HL-60 (cell line): ENCODE measurements at regions not wholly inside any gene's neighbourhood (a gene's known extent, or its start where the extent isn't known, plus 50 kb on each side); places are given as distances from the start of the nearest gene placed in this dataset.

Experiments
- DNase-seq, 2 experiments: peaks; one replicate each; pipeline ENCODE4 v3.0.0-alpha.2; 2010 to 2020; ENCODE audit warnings: low read depth in 1 of 2, low spot score in 1 of 2
- H3K27ac ChIP-seq: fragments of 250-450 bp; sonication (Bioruptor Pico); replicated peaks from 2 replicates; pipeline ENCODE4 v1.5.1; 2020; ENCODE audit warnings: mild to moderate bottlenecking, moderate library complexity
- H3K27me3 ChIP-seq: fragments of 250-450 bp; sonication (Bioruptor Pico); 2 replicates; pipeline ENCODE4 v1.5.1; 2021; ENCODE audit warnings: mild to moderate bottlenecking, moderate library complexity; ENCODE audit not compliant: insufficient read depth, poor library complexity, severe bottlenecking
- H3K4me3 ChIP-seq: replicated peaks from 2 replicates; pipeline ENCODE4 v1.5.1; 2011; ENCODE audit warnings: mild to moderate bottlenecking, control low read depth, low read length; ENCODE audit not compliant: insufficient read depth
- GABPA ChIP-seq: IDR thresholded peaks from 2 replicates; pipeline ENCODE4 v1.6.1; 2012; ENCODE audit warnings: low read depth
- POLR2AphosphoS5 ChIP-seq: IDR thresholded peaks from 2 replicates; pipeline ENCODE4 v1.6.1; 2012; ENCODE audit warnings: low read depth
- SPI1 ChIP-seq: IDR thresholded peaks from 2 replicates; pipeline ENCODE4 v1.6.1; 2012; ENCODE audit warnings: low read depth, mild to moderate bottlenecking, borderline replicate concordance
- TF ChIP-seq, protein P1 (sequence below): IDR thresholded peaks from 2 replicates; pipeline ENCODE4 v1.6.1; 2012; ENCODE audit warnings: low read depth; ENCODE audit not compliant: insufficient replicate concordance
- TF ChIP-seq, protein P2 (sequence below): IDR thresholded peaks from one replicate; pipeline ENCODE4 v1.5.1; 2011; ENCODE audit warnings: low read length, control low read depth, inconsistent platforms; ENCODE audit not compliant: insufficient read depth

DNA sequence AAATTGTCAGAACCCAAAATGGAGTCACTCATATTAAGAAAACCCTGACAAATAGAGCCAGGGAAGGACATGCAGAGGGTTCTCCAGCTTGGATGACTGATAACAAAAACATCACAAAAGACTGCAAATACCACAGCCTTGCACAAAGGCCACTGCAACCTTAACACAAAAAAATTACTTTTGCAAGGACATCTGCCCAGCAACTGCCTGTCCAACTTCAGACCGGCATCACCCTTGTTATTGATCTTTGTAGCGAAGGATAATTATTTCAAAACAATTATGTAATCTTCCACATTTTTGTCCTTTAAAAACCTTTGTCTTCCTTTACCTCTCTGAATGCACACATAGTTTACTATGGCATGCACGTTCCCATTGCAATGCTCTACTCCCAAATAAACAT is 100.6 kb upstream of the TBX3 start:
- Histone ChIP-seq H3K27ac (no peak overlapping the region), H3K4me3 (no peak overlapping the region), H3K27me3 (no peaks in the 10 kb centered on the region)
- DNase-seq = no peak
- TF ChIP-seq SPI1 = no peak
- TF ChIP-seq, protein P1, sequence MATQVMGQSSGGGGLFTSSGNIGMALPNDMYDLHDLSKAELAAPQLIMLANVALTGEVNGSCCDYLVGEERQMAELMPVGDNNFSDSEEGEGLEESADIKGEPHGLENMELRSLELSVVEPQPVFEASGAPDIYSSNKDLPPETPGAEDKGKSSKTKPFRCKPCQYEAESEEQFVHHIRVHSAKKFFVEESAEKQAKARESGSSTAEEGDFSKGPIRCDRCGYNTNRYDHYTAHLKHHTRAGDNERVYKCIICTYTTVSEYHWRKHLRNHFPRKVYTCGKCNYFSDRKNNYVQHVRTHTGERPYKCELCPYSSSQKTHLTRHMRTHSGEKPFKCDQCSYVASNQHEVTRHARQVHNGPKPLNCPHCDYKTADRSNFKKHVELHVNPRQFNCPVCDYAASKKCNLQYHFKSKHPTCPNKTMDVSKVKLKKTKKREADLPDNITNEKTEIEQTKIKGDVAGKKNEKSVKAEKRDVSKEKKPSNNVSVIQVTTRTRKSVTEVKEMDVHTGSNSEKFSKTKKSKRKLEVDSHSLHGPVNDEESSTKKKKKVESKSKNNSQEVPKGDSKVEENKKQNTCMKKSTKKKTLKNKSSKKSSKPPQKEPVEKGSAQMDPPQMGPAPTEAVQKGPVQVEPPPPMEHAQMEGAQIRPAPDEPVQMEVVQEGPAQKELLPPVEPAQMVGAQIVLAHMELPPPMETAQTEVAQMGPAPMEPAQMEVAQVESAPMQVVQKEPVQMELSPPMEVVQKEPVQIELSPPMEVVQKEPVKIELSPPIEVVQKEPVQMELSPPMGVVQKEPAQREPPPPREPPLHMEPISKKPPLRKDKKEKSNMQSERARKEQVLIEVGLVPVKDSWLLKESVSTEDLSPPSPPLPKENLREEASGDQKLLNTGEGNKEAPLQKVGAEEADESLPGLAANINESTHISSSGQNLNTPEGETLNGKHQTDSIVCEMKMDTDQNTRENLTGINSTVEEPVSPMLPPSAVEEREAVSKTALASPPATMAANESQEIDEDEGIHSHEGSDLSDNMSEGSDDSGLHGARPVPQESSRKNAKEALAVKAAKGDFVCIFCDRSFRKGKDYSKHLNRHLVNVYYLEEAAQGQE = no peak
- no peak for TF ChIP-seq POLR2AphosphoS5
- no peak for TF ChIP-seq GABPA
- TF ChIP-seq, protein P2, sequence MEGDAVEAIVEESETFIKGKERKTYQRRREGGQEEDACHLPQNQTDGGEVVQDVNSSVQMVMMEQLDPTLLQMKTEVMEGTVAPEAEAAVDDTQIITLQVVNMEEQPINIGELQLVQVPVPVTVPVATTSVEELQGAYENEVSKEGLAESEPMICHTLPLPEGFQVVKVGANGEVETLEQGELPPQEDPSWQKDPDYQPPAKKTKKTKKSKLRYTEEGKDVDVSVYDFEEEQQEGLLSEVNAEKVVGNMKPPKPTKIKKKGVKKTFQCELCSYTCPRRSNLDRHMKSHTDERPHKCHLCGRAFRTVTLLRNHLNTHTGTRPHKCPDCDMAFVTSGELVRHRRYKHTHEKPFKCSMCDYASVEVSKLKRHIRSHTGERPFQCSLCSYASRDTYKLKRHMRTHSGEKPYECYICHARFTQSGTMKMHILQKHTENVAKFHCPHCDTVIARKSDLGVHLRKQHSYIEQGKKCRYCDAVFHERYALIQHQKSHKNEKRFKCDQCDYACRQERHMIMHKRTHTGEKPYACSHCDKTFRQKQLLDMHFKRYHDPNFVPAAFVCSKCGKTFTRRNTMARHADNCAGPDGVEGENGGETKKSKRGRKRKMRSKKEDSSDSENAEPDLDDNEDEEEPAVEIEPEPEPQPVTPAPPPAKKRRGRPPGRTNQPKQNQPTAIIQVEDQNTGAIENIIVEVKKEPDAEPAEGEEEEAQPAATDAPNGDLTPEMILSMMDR = no peak

DNA sequence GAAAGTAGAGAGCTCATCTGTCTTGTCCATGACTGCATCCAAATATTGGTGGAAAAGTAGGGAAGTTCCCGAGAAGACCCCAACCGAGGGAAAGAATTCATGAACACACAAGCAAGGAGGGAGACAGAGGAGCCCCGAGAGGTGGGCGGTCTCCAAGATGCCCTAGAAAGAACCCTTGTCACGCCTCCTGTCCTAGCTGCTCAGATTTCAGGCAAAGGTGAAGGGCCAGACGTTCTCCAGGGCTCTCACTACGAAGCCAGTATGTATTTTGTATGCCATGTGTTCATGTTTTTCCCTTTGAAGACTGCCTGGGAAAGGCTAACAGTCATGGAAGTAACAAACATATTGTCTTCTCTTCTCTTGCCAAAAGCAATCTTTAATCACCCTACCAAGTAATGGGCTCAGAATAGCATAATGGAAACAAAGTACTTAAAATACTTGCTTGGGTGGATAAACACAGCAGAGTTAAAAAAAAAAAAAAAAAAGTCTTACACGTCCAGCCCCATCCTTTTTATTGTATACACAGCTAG is 99.2 kb upstream of the TBX3 start:
- no peak for DNase-seq

DNA sequence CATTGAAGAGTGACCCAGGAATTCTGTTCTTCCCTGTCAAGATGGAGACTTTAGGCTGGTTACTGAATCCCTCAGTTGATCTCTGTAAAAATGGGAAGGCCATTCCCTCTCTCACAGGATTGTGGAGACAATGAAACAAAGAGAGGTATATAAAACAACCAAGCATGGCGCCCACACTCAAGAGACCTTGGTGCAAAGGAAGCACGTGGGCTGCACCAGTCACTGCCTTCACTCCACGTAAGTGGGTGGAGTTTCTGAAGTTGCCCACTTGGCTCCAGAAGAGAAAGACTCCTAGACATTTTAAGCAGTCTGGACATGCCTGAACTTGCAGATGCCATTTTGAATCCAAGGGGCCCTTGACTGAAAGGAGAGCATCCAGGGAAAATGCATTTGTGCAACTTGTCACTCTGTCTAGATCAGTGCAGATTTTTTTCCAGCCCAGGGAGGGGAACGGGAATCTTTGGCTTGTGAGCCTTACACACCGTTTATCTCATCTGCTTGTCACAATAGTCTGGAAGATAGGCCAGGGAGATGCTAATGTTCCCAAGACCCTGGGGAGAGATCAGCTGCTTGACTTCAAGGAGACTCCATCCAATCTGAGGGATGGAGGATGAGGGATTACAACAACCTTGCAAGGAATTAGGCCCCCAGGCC is 96.9 kb upstream of the TBX3 start:
- no peak for TF ChIP-seq SPI1
- TF ChIP-seq, protein P2 = no peak
- TF ChIP-seq GABPA = no peak
- TF ChIP-seq POLR2AphosphoS5 = no peak
- TF ChIP-seq, protein P1 = no peak
- no peak overlapping the region for H3K27ac ChIP-seq
- H3K4me3 ChIP-seq = no peak overlapping the region
- no peak for DNase-seq
- H3K27me3 ChIP-seq = no peaks in the 10 kb centered on the region

More for the DNA sequence above, 99.2 kb upstream of the TBX3 start:
- Histone ChIP-seq H3K4me3 (no peak overlapping the region), H3K27me3 (no peaks in the 10 kb centered on the region), H3K27ac (no peak overlapping the region)
- TF ChIP-seq SPI1 (no peak), POLR2AphosphoS5 (no peak), GABPA (no peak)
- TF ChIP-seq, protein P1 = no peak
- TF ChIP-seq, protein P2 = no peak
